WI38 (cell line): ENCODE measurements at regions not wholly inside any gene's neighbourhood (a gene's known extent, or its start where the extent isn't known, plus 50 kb on each side); places are given as distances from the start of the nearest gene placed in this dataset.

ENCODE experiments used
- H3K4me3 ChIP-seq: 2 replicates; pipeline ENCODE4 v1.5.1; 2011; ENCODE audit warnings: low read depth, mild to moderate bottlenecking, control low read depth, low read length
- TF ChIP-seq, protein P1 (sequence below): IDR thresholded peaks from 2 replicates; pipeline ENCODE4 v1.5.1; 2012; ENCODE audit warnings: low read depth, mild to moderate bottlenecking, control low read depth, low read length

DNA sequence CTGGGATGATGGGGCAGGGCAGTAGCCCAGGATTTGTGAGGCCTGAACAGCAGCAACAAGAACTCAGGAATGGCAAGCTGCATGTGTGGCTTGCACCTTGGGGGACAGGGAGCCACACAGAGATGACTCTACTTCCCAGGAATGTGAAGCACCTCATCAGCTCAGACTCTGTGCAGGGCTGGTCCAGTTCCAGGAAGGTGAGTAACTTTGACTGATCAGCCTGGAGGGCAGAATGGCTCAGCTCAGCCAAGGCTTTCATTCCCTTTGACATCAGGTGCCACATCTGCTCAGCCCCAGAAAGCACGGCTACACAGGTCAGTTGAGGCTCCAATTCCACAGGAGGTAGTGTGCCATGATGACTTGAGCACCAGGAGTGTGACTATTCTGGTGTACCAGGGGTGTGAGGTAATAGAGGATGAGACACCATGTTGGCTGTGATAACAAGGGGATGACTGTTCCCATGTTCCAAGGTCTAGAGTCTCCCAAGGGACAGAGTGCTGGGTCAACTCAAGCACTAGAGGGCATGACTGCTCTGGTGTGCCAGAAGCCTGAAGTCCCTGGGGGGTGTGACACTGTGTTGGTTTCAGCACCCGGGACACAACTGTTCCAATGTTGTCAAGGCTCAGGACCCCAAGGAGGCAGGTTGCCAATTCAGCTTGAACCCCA lies 625.8 kb upstream of the ADGRL2 start:
- H3K4me3 ChIP-seq: no peak overlapping the region
- TF ChIP-seq, protein P1, sequence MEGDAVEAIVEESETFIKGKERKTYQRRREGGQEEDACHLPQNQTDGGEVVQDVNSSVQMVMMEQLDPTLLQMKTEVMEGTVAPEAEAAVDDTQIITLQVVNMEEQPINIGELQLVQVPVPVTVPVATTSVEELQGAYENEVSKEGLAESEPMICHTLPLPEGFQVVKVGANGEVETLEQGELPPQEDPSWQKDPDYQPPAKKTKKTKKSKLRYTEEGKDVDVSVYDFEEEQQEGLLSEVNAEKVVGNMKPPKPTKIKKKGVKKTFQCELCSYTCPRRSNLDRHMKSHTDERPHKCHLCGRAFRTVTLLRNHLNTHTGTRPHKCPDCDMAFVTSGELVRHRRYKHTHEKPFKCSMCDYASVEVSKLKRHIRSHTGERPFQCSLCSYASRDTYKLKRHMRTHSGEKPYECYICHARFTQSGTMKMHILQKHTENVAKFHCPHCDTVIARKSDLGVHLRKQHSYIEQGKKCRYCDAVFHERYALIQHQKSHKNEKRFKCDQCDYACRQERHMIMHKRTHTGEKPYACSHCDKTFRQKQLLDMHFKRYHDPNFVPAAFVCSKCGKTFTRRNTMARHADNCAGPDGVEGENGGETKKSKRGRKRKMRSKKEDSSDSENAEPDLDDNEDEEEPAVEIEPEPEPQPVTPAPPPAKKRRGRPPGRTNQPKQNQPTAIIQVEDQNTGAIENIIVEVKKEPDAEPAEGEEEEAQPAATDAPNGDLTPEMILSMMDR: no peak

- no peak overlapping the region for H3K4me3 ChIP-seq
- TF ChIP-seq, protein P1: no peak
These were observed 626.7 kb upstream of the ADGRL2 start for GRCh38 chr1:81174052-81174451.

- TF ChIP-seq, protein P1: no peak
- H3K4me3 ChIP-seq: no peak overlapping the region
These were observed 628.3 kb upstream of the ADGRL2 start for GRCh38 chr1:81172483-81172882.

- TF ChIP-seq, protein P1: no peak
- no peak overlapping the region for H3K4me3 ChIP-seq
These were observed 630.0 kb upstream of the ADGRL2 start for GRCh38 chr1:81170721-81171120.

DNA sequence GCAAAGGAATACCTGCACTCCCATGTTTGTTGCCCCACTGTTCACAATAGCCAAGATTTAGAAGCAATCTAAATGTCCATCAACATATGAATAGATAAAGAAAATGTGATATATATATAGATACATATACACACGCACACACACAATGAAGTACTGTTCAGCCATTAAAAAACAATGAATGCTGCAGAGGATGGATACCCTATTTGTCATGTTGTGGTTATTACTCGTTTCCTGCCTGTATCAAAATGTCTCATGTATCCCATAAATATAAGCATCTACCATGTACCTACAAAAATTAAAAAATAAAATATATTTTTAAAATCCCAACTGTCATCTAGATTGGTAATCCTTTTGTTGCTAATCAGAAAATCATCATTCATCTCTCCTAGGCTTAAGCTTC lies 634.8 kb upstream of the ADGRL2 start:
- no peak overlapping the region for H3K4me3 ChIP-seq
- TF ChIP-seq, protein P1: no peak

GRCh38 chr1:81160696-81161095 lies 640.0 kb upstream of the ADGRL2 start:
- no peak overlapping the region for H3K4me3 ChIP-seq
- TF ChIP-seq, protein P1: no peak

DNA sequence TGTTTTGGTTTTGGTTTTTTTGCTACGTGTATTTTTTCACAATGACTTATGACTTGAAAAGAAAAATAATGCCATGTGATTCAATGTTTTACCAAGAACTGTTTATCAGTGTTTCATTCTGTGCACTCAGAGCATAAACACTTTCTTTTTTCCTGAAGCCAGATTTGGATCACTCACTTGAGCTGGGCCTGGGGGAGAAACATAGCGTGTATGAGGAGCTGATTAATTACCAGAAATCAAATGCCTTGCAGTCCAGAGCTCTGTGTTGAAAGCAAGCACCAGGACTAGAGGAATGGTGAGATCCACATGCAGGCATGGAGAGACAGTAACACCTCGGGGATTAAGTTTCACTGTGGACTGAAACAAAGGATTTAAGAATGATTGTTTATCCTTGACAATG lies 642.1 kb upstream of the ADGRL2 start:
- TF ChIP-seq, protein P1: no peak
- no peak overlapping the region for H3K4me3 ChIP-seq
